HUES48 (cell line): ENCODE measurements at regions not wholly inside any gene's neighbourhood (a gene's known extent, or its start where the extent isn't known, plus 50 kb on each side); places are given as distances from the start of the nearest gene placed in this dataset.
"Not testable (repeated sequence)": the region's sequence is repeated elsewhere in the genome, so short reads cannot be mapped to it uniquely, and the experiment has no call there.

Experiments
- H3K27ac ChIP-seq: one replicate; pipeline ENCODE4 v1.7.0; 2013; ENCODE audit warnings: low read depth, low read length, inconsistent platforms
- H3K27me3 ChIP-seq: 2 replicates; pipeline ENCODE4 v1.6.1; 2013; ENCODE audit warnings: mild to moderate bottlenecking, low read length; ENCODE audit not compliant: control insufficient read depth, insufficient read depth
- H3K36me3 ChIP-seq: 2 replicates; pipeline ENCODE4 v1.6.1; 2013; ENCODE audit warnings: low read length; ENCODE audit not compliant: control insufficient read depth, insufficient read depth
- H3K4me1 ChIP-seq: 2 replicates; pipeline ENCODE4 v1.6.1; 2013; ENCODE audit warnings: mild to moderate bottlenecking, low read length; ENCODE audit not compliant: control insufficient read depth, insufficient read depth
- H3K4me3 ChIP-seq: 2 replicates; pipeline ENCODE4 v1.5.1; 2013; ENCODE audit warnings: mild to moderate bottlenecking, low read depth, low read length
- H3K9ac ChIP-seq: 2 replicates; pipeline ENCODE4 v1.6.1; 2013; ENCODE audit warnings: mild to moderate bottlenecking, low read depth, low read length, moderate library complexity
- H3K9me3 ChIP-seq: 2 replicates; pipeline ENCODE4 v1.6.1; 2013; ENCODE audit warnings: low read length; ENCODE audit not compliant: control insufficient read depth, insufficient read depth

- H3K9me3 ChIP-seq, result no peaks in the 10 kb centered on the region
- no peak overlapping the region for H3K27ac ChIP-seq
- H3K36me3 ChIP-seq, result no peaks in the 10 kb centered on the region
- no peaks in the 10 kb centered on the region for H3K4me1 ChIP-seq
- H3K4me3 ChIP-seq, result no peak overlapping the region
- no peak overlapping the region for H3K9ac ChIP-seq
- H3K27me3 ChIP-seq, result no peaks in the 10 kb centered on the region
Measured at GRCh38 chr4:34943741-34944386, 1300.5 kb downstream of the ARAP2 start.

- Histone ChIP-seq H3K36me3 (no peaks in the 10 kb centered on the region), H3K27me3 (no peaks in the 10 kb centered on the region), H3K9me3 (no peaks in the 10 kb centered on the region), H3K27ac (no peak overlapping the region), H3K4me1 (peaks cover 5% of the 10 kb centered on the region; the same call in 1 of the 2 replicates), H3K4me3 (no peak overlapping the region), H3K9ac (no peak overlapping the region)
Measured at GRCh38 chr4:34950926-34951325, 1293.4 kb downstream of the ARAP2 start.

GRCh38 chr4:34953145-34953799 lies 1291.0 kb downstream of the ARAP2 start:
- Histone ChIP-seq H3K4me1 (peaks cover 5% of the 10 kb centered on the region; the same call in 1 of the 2 replicates), H3K27ac (no peak overlapping the region), H3K27me3 (no peaks in the 10 kb centered on the region), H3K9me3 (no peaks in the 10 kb centered on the region), H3K4me3 (no peak overlapping the region), H3K36me3 (no peaks in the 10 kb centered on the region), H3K9ac (no peak overlapping the region)

DNA sequence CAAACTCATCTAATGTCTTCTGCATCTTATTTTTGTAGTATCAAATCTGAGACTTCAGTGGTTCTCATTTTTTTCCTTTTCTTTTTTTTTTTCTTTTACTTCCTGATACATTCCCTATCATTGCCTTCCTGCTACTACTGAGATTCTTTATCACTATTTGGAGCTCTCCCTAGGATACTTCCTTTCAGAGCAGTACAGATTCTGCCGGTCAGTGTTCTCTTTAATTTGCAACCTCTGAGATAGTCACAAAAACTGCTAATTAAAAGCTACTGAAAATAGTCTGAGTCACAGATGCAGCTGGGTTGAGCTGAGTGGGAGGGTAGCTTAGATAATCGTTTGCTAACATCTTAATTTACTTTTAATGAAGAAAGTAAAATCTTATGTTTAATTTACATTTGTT lies 1279.7 kb downstream of the ARAP2 start:
- no peaks in the 10 kb centered on the region for H3K36me3 ChIP-seq
- H3K27me3 ChIP-seq, result no peaks in the 10 kb centered on the region
- H3K9ac ChIP-seq, result no peak overlapping the region
- peak overlapping the region; percentile 22 for H3K27ac ChIP-seq
- H3K4me1 ChIP-seq, result peaks cover 5% of the 10 kb centered on the region; the same call in 1 of the 2 replicates
- no peaks in the 10 kb centered on the region for H3K9me3 ChIP-seq
- H3K4me3 ChIP-seq, result no peak overlapping the region

DNA sequence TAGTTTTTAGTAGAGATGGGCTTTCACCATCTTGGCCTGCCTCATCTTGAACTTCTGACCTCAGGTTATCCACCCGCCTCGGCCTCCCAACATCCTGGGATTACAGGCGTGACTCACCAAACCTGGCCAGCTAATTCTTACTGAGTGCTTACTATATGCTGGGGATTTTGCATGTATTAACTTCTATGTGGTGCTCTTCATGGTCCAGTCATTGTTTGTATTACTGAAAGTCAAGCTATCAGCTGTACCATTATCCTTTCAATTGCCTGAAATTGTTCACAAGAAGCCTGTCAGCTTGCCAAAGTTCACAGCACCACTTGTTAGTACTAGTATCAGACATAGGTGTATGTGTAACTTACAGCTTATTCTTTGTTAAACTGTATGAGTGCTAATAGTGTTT lies 1272.1 kb downstream of the ARAP2 start:
- Histone ChIP-seq H3K9ac (no peak overlapping the region), H3K4me1 (no peaks in the 10 kb centered on the region), H3K9me3 (no peaks in the 10 kb centered on the region), H3K36me3 (no peaks in the 10 kb centered on the region), H3K4me3 (no peak overlapping the region), H3K27me3 (no peaks in the 10 kb centered on the region), H3K27ac (no peak overlapping the region)

- no peak overlapping the region for H3K27ac ChIP-seq
- H3K4me1 ChIP-seq, result no peaks in the 10 kb centered on the region
- no peak overlapping the region for H3K4me3 ChIP-seq
- no peaks in the 10 kb centered on the region for H3K9me3 ChIP-seq
- H3K27me3 ChIP-seq, result no peaks in the 10 kb centered on the region
- no peaks in the 10 kb centered on the region for H3K36me3 ChIP-seq
- H3K9ac ChIP-seq, result no peak overlapping the region
Measured at GRCh38 chr4:34973650-34974312, 1270.5 kb downstream of the ARAP2 start.

- Histone ChIP-seq H3K4me1 (no peaks in the 10 kb centered on the region), H3K27me3 (no peaks in the 10 kb centered on the region), H3K9ac (no peak overlapping the region), H3K9me3 (no peaks in the 10 kb centered on the region), H3K4me3 (no peak overlapping the region), H3K27ac (no peak overlapping the region), H3K36me3 (no peaks in the 10 kb centered on the region)
Measured at GRCh38 chr4:34974313-34974680, 1270.0 kb downstream of the ARAP2 start.

DNA sequence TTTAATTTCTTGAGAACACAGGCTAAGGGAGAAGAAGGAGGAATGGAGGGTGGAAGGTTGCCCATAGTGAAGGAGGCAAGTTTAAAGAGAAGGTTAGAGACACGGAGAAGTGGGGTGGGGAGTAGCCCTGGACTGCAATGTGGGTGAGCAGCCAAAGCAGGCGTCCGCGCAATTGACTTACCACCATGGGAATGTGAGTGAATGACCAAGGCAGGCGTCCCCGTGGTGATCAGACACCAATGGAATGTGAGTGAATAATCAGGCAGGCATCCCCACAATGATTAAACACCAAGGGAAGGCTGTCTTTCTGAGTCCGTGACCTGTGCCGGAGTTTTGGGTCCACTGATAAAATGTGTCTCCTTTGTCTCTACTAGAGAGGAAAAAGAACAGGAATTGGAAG lies 1223.1 kb downstream of the ARAP2 start:
- not testable (repeated sequence) for H3K27ac ChIP-seq, H3K9me3 ChIP-seq, H3K27me3 ChIP-seq, H3K4me3 ChIP-seq, H3K36me3 ChIP-seq, H3K4me1 ChIP-seq, H3K9ac ChIP-seq

GRCh38 chr4:35025152-35025834 lies 1219.0 kb downstream of the ARAP2 start:
- Histone ChIP-seq H3K27me3 (no peaks in the 10 kb centered on the region), H3K9me3 (no peaks in the 10 kb centered on the region), H3K4me1 (no peaks in the 10 kb centered on the region), H3K4me3 (no peak overlapping the region), H3K36me3 (no peaks in the 10 kb centered on the region), H3K27ac (no peak overlapping the region), H3K9ac (no peak overlapping the region)

- no peaks in the 10 kb centered on the region for H3K4me1 ChIP-seq
- no peak overlapping the region for H3K9ac ChIP-seq
- H3K4me3 ChIP-seq, result no peak overlapping the region
- no peaks in the 10 kb centered on the region for H3K9me3 ChIP-seq
- no peak overlapping the region for H3K27ac ChIP-seq
- no peaks in the 10 kb centered on the region for H3K27me3 ChIP-seq
- H3K36me3 ChIP-seq, result no peaks in the 10 kb centered on the region
Measured at GRCh38 chr4:35038079-35038805, 1206.1 kb downstream of the ARAP2 start.
